Body of pancreas (tissue), 4 donors: ENCODE measurements at regions not wholly inside any gene's neighbourhood (a gene's known extent, or its start where the extent isn't known, plus 50 kb on each side); places are given as distances from the start of the nearest gene placed in this dataset.

ENCODE experiments used
- POLR2A ChIP-seq, 3 donors: fragments of 450-650 bp; IDR thresholded peaks; one replicate each; pipeline ENCODE4 v1.6.1; 2016; ENCODE audit warnings: antibody characterized with exemption in 3 of 3, mild to moderate bottlenecking in 2 of 3
- TF ChIP-seq, protein P1 (sequence below), 7 experiments: fragments of 450-650 bp in 4 of 7; fragments of 200-600 bp in 3 of 7; sonication (generic) in 3 of 7; IDR thresholded peaks; one replicate each; pipeline ENCODE4 v1.5.1; 2016 to 2019; ENCODE audit warnings: antibody characterized with exemption in 7 of 7

DNA sequence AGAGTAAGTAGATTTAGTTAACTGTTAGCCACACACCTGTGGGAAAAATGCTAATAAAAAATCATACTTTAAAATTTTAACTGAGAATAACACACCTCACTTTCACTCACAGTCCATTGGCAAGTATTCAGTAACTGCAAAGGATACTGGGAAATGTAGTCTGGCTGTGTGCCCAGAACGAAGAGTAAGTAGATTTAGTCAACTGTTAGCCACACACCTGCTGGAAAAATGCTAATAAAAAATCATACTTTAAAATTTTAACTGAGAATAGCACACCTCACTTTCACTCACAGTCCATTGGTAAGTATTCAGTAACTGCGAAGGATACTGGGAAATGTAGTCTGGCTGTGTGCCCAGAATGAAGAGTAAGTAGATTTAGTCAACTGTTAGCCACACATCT, 178.4 kb upstream of the NWD2 start:
- TF ChIP-seq, protein P1, sequence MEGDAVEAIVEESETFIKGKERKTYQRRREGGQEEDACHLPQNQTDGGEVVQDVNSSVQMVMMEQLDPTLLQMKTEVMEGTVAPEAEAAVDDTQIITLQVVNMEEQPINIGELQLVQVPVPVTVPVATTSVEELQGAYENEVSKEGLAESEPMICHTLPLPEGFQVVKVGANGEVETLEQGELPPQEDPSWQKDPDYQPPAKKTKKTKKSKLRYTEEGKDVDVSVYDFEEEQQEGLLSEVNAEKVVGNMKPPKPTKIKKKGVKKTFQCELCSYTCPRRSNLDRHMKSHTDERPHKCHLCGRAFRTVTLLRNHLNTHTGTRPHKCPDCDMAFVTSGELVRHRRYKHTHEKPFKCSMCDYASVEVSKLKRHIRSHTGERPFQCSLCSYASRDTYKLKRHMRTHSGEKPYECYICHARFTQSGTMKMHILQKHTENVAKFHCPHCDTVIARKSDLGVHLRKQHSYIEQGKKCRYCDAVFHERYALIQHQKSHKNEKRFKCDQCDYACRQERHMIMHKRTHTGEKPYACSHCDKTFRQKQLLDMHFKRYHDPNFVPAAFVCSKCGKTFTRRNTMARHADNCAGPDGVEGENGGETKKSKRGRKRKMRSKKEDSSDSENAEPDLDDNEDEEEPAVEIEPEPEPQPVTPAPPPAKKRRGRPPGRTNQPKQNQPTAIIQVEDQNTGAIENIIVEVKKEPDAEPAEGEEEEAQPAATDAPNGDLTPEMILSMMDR (IDR thresholded peaks at IDR 0.05) = no peak
- no peak for TF ChIP-seq POLR2A (IDR thresholded peaks at IDR 0.05)
